M059J (cell line): ENCODE measurements at regions not wholly inside any gene's neighbourhood (a gene's known extent, or its start where the extent isn't known, plus 50 kb on each side); places are given as distances from the start of the nearest gene placed in this dataset.

Experiments used
- DNase-seq: peaks from one replicate; pipeline ENCODE4 v3.0.0-alpha.2; 2012; ENCODE audit warnings: low read depth

DNA sequence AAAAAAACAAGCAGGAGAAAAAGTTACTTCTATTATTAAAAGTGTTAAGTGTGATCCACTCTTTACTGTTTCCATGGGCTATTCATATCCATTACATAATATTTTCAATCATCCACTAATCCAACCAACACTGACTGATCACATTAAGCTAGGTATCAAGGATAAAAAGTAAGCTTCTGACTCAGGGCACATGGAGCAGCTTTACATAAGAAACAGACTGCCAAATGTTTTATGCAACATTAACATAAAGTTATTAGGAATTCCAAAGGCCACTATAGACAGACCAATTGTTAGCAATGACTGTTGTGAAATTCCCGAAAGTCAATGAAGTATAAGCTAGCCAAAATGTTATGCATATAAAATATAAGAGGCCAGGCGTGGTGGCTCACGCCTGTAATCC, 277.6 kb downstream of the ZEB2 start:
- DNase-seq: no peak

DNA sequence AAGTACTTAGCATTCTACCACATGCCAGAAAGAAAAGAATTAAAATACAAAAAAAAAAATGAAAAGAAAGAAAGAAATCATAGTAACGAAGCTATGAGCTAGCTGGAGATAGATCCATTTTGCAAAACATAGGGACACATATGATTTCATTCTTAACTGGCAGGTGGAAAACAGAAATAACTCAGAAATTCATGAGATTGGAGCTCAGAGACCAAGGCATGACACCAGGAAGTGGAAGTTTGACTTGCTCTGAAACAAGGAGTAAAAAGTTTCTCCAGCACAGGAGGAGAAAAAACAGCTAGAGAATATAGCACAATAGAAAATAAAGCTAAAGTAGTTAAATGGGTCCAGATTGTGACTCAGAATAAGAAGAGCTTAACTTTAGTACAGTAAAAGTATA, 278.1 kb downstream of the ZEB2 start:
- no peak for DNase-seq

DNA sequence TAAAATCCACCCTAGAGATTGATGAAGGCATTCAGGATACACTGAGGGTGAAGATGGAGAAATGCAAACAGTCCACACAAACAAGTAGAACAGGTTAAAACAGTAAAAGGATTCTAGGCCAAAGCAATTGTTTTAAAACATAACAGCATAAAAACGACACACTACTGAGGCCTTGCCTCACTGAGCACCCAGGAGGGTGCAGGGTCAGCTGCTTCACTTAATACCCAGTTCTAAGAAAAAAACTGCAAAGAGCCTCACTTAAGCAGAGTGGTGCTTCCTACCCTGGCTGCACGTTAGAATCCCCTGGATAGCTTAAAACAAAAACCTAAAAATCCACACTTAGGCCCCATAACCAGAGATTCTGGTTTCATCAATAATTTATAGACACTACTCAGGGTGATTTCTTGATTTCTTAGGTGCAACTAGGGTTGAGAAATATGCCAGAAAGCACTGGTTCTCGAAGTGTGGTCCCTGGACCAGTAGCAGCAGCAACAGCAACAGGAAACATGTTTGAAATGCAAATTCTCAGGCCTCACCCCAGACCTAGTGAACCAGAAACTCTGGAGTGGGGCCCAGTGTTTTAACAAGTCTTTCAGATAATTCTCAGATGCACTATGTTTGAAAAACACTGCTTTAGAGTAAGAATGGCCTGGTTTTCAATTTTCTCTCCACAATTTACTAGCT, 279.1 kb downstream of the ZEB2 start:
- no peak for DNase-seq

DNA sequence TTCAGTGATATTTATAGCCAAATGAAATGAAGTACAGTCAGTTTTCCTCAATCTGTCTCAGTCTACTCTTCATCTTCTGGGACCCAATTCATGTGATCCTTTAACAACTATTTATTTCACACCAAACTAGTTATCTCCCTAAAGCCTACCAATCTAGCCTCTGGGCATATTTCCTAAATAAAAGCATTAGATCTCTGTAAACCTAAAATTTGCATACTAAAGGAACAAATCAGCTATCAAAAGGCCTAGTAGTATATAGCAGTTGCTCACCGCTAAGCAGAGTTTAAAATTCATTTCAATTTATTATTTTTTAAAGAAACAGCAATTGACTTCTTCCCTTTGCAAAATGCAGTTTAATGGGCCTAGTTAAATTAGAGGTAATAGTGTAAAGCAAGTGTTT, 280.2 kb downstream of the ZEB2 start:
- DNase-seq: no peak

GRCh38 chr2:144239306-144239705, 280.6 kb downstream of the ZEB2 start:
- no peak for DNase-seq

DNA sequence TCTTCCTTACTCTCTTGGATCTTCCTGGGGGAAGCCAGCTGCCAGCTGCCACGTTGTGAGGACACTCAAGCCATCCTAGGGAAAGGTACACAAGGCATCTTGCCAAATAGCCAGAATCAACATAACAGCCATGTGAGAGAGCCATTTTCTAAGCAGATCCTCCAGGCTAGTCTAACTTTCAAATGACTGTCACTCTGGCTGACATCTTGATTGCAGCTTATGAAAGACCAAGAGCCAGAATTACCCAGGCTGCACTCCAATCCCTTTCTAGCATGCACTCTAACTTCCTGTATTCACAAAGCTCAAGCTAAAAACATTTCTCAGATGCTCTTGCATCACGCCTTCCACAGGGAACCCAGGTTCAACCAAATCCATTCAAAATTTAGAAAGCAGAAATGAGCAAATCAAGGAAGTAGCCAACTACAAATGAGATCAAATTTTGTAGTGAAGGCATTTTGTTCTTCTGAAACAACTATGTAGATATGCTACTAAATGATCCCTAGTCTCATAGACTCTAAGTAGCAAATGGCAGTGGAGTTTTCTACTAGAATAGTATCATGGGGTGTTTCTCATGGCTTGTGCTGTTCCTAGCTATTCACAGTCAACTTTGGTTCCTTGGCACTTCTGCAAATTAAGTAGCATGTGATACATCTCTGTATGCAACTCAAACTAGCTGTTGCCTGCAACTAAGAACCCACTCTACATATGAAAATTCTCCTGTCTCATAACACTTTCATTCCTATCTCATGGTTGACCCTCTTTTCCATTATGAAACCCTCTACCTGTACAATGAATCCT, 281.9 kb downstream of the ZEB2 start:
- no peak for DNase-seq

DNA sequence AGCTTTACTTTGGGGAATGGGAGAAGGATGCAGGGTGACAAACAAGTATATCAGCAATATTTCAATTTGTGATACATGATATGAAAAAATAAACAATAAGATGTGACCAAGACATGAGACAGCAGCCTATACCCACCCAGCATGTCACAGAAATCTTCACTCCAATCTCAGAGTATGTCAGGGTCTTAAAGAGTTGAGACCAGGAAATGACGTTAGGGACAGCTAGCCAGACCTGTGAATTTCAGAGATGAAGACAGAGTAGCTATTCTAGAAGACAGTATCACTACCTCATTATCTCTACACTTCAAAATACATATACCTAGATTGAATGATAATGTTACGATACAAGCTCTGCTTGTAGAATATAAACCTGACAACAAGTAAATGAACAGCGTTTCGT, 282.8 kb downstream of the ZEB2 start:
- no peak for DNase-seq

GRCh38 chr2:144235050-144235449, 284.9 kb downstream of the ZEB2 start:
- DNase-seq: no peak

DNA sequence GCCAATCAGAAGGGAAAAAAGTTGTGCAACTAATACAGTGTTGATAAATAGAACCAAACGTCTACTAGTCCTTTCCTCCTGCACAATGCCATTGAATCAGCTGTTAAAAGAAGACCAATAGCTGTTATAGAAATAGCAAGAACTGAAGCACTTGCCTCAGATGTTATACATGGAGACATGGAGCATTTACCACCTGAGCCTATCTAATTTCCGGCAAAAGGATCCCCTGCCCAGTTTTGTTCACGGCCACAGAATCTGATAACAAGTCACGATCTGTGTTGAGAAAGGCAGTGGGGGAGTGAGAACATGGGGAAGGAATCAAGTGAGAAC, 285.4 kb downstream of the ZEB2 start:
- no peak for DNase-seq

DNA sequence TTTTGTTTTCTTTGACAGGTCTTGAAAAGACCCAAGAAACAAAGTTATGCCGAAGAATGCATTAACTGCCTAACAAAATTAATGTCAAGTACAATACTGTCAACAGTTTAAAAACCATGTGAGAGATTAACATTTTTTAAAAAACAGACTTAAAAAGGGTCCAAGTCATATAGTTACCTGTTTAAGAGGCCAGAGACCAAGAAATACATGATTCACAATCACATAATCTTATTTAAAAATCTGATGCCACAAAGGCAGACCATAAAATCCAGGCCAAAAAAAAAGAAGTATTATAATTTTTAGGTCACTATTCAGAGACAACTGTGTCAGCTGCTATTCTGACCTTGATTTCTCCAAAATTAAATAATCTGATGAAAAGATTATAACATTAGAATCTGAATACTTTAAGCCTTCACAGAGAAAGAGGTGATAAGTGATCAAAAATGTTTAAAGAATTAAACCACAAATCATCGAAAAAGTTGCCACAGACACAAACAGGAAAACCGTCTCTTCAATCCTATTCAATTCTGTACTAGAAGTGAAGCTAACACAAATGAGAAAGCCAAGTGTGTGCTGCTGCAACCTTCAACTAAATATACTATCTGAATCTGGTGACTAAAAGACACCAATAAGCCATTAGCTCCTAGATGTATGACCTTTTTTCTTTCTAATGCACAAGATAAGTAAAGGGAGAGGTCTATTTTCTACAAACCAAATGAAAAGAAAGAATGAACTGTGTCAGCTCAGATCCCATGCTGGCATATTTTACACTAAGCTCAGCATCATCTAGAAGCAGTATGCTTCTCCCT, 286.0 kb downstream of the ZEB2 start:
- DNase-seq: no peak

GRCh38 chr2:144233317-144233716, 286.6 kb downstream of the ZEB2 start:
- no peak for DNase-seq

- peak; percentile 18 for DNase-seq
Measured at GRCh38 chr2:144230448-144231085, 289.4 kb downstream of the ZEB2 start.

GRCh38 chr2:144230033-144230432, 289.9 kb downstream of the ZEB2 start:
- no peak for DNase-seq

GRCh38 chr2:144229296-144229695, 290.6 kb downstream of the ZEB2 start:
- DNase-seq: no peak

- DNase-seq: no peak
Measured at GRCh38 chr2:144227427-144228105, 292.4 kb downstream of the ZEB2 start.

- no peak for DNase-seq
Measured at GRCh38 chr2:144225076-144225475, 294.8 kb downstream of the ZEB2 start.

- no peak for DNase-seq
Measured at GRCh38 chr2:144224472-144224871, 295.4 kb downstream of the ZEB2 start.

DNA sequence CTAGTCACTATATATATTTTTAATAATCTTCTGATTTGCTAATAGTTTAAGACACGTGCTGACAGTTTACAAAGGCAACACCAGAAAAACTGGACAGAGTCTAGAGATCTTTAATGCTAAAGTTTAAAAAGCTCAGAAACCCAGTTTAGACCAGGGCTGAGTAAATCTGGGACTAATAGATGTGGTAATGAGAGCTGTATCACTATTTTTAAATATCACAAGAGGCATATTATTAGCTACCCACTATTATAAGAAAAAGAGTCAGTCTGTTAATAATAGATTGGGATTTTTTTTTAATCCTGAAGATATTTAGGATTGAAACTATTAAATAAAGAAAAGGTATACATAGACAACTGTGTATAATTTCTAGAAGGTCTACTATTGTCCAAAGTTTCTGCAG, 299.9 kb downstream of the ZEB2 start:
- DNase-seq: no peak

GRCh38 chr2:144217853-144218633, 301.9 kb downstream of the ZEB2 start:
- DNase-seq: peak; percentile 18

- no peak for DNase-seq
Measured at GRCh38 chr2:144215701-144216675, 303.9 kb downstream of the ZEB2 start.
